HL-60 (cell line): ENCODE measurements at regions not wholly inside any gene's neighbourhood (a gene's known extent, or its start where the extent isn't known, plus 50 kb on each side); places are given as distances from the start of the nearest gene placed in this dataset.

Experiments
- DNase-seq, 2 experiments: peaks; one replicate each; pipeline ENCODE4 v3.0.0-alpha.2; 2010 to 2020; ENCODE audit warnings: low read depth in 1 of 2, low spot score in 1 of 2
- H3K27ac ChIP-seq: fragments of 250-450 bp; sonication (Bioruptor Pico); replicated peaks from 2 replicates; pipeline ENCODE4 v1.5.1; 2020; ENCODE audit warnings: mild to moderate bottlenecking, moderate library complexity
- H3K27me3 ChIP-seq: fragments of 250-450 bp; sonication (Bioruptor Pico); 2 replicates; pipeline ENCODE4 v1.5.1; 2021; ENCODE audit warnings: mild to moderate bottlenecking, moderate library complexity; ENCODE audit not compliant: insufficient read depth, poor library complexity, severe bottlenecking
- H3K4me3 ChIP-seq: replicated peaks from 2 replicates; pipeline ENCODE4 v1.5.1; 2011; ENCODE audit warnings: mild to moderate bottlenecking, control low read depth, low read length; ENCODE audit not compliant: insufficient read depth
- GABPA ChIP-seq: IDR thresholded peaks from 2 replicates; pipeline ENCODE4 v1.6.1; 2012; ENCODE audit warnings: low read depth
- POLR2AphosphoS5 ChIP-seq: IDR thresholded peaks from 2 replicates; pipeline ENCODE4 v1.6.1; 2012; ENCODE audit warnings: low read depth
- SPI1 ChIP-seq: IDR thresholded peaks from 2 replicates; pipeline ENCODE4 v1.6.1; 2012; ENCODE audit warnings: low read depth, mild to moderate bottlenecking, borderline replicate concordance
- TF ChIP-seq, protein P1 (sequence below): IDR thresholded peaks from 2 replicates; pipeline ENCODE4 v1.6.1; 2012; ENCODE audit warnings: low read depth; ENCODE audit not compliant: insufficient replicate concordance
- TF ChIP-seq, protein P2 (sequence below): IDR thresholded peaks from one replicate; pipeline ENCODE4 v1.5.1; 2011; ENCODE audit warnings: low read length, control low read depth, inconsistent platforms; ENCODE audit not compliant: insufficient read depth

DNA sequence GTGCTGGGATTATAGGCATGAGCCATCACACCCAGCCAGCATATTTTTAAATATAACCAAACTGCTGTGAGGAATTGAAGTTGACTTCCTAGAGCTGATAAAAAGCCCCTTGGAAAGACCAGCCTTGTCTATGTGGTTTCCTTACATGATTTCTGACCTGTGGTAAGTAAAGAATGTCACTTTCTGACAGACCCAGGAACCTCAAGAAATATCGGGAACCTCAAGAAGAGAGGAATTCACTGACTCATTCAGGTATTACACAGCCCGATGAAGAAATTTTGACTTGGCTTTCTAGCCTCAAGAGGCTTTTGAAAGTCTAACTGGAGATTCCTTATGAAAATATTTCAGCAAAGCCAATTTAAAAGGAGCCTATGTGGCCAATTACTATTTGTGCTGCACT lies 71.8 kb downstream of the FOXF2 start:
- peaks cover 4% of the 10 kb centered on the region for H3K27me3 ChIP-seq
- H3K27ac ChIP-seq, result no peak overlapping the region
- TF ChIP-seq SPI1 (no peak), GABPA (no peak), POLR2AphosphoS5 (no peak)
- TF ChIP-seq, protein P1, sequence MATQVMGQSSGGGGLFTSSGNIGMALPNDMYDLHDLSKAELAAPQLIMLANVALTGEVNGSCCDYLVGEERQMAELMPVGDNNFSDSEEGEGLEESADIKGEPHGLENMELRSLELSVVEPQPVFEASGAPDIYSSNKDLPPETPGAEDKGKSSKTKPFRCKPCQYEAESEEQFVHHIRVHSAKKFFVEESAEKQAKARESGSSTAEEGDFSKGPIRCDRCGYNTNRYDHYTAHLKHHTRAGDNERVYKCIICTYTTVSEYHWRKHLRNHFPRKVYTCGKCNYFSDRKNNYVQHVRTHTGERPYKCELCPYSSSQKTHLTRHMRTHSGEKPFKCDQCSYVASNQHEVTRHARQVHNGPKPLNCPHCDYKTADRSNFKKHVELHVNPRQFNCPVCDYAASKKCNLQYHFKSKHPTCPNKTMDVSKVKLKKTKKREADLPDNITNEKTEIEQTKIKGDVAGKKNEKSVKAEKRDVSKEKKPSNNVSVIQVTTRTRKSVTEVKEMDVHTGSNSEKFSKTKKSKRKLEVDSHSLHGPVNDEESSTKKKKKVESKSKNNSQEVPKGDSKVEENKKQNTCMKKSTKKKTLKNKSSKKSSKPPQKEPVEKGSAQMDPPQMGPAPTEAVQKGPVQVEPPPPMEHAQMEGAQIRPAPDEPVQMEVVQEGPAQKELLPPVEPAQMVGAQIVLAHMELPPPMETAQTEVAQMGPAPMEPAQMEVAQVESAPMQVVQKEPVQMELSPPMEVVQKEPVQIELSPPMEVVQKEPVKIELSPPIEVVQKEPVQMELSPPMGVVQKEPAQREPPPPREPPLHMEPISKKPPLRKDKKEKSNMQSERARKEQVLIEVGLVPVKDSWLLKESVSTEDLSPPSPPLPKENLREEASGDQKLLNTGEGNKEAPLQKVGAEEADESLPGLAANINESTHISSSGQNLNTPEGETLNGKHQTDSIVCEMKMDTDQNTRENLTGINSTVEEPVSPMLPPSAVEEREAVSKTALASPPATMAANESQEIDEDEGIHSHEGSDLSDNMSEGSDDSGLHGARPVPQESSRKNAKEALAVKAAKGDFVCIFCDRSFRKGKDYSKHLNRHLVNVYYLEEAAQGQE, result no peak
- TF ChIP-seq, protein P2, sequence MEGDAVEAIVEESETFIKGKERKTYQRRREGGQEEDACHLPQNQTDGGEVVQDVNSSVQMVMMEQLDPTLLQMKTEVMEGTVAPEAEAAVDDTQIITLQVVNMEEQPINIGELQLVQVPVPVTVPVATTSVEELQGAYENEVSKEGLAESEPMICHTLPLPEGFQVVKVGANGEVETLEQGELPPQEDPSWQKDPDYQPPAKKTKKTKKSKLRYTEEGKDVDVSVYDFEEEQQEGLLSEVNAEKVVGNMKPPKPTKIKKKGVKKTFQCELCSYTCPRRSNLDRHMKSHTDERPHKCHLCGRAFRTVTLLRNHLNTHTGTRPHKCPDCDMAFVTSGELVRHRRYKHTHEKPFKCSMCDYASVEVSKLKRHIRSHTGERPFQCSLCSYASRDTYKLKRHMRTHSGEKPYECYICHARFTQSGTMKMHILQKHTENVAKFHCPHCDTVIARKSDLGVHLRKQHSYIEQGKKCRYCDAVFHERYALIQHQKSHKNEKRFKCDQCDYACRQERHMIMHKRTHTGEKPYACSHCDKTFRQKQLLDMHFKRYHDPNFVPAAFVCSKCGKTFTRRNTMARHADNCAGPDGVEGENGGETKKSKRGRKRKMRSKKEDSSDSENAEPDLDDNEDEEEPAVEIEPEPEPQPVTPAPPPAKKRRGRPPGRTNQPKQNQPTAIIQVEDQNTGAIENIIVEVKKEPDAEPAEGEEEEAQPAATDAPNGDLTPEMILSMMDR, result no peak
- DNase-seq, result no peak
- H3K4me3 ChIP-seq, result no peak overlapping the region

DNA sequence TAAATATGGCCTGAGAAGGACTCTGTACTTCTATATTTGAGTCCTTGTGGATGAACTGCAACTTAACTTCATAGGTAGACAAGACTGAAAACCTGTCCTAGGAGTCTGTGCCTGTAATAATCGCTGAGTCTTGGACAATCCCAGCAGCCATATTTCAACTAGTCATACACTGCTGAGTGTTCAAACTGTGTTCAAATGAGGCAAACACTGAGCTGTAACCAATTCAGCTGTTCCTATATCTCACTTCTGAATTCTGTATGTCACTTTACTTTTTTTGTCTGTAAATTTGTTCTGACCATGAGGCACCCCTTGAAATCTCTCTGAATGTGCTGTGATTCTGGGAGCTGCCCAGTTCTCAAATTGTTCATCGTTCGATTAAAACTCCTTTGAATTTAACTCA lies 72.4 kb downstream of the FOXF2 start:
- H3K27me3 ChIP-seq, result peaks cover 4% of the 10 kb centered on the region
- TF ChIP-seq GABPA (no peak), POLR2AphosphoS5 (no peak), SPI1 (no peak)
- TF ChIP-seq, protein P1, result no peak
- TF ChIP-seq, protein P2, result no peak

DNA sequence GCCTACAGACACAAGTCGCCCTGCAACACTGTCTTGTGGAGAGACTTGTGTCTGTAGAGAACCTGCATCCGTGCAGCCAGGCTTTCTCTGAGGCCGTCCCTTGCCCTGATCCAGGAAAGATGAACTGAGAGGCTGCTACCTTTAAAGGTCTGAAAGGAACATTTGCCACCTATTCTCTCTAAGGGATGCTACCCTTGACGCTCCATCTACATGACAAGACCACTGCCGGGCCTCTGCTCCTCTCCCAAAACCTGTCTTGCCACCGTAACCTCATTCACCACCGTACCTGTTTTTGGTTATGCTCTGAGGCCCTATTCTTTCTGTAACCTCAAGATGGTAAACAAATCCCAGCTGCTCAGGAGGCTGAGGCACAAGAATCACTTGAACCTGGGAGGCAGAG lies 73.9 kb downstream of the FOXF2 start:
- H3K27me3 ChIP-seq, result peaks cover 4% of the 10 kb centered on the region
- H3K4me3 ChIP-seq, result no peak overlapping the region
- TF ChIP-seq SPI1 (no peak), GABPA (no peak), POLR2AphosphoS5 (no peak)
- TF ChIP-seq, protein P2, result no peak
- TF ChIP-seq, protein P1, result no peak
- no peak overlapping the region for H3K27ac ChIP-seq
- DNase-seq, result no peak

More for the DNA sequence above, 72.4 kb downstream of the FOXF2 start:
- no peak for DNase-seq
- H3K4me3 ChIP-seq, result no peak overlapping the region
- H3K27ac ChIP-seq, result no peak overlapping the region
